Loucy (cell line): ENCODE measurements at regions not wholly inside any gene's neighbourhood (a gene's known extent, or its start where the extent isn't known, plus 50 kb on each side); places are given as distances from the start of the nearest gene placed in this dataset.

Experiments
- H2AFZ ChIP-seq: fragments of 200-600 bp; sonication (generic); 2 replicates; pipeline ENCODE4 v1.6.0; 2016; ENCODE audit warnings: antibody characterized with exemption, mild to moderate bottlenecking, low read length, moderate library complexity
- H3F3A ChIP-seq: fragments of 200-600 bp; 2 replicates; pipeline ENCODE4 v1.6.0; 2016; ENCODE audit warnings: antibody characterized with exemption, low read depth, mild to moderate bottlenecking
- H3K27me3 ChIP-seq: fragments of 200-600 bp; sonication (generic); 2 replicates; pipeline ENCODE4 v1.6.1; 2014; ENCODE audit warnings: low read length, mild to moderate bottlenecking; ENCODE audit not compliant: insufficient read depth, poor library complexity, severe bottlenecking
- H3K36me3 ChIP-seq: fragments of 200-600 bp; sonication (generic); 2 replicates; pipeline ENCODE4 v1.6.1; 2016; ENCODE audit warnings: low read length; ENCODE audit not compliant: insufficient read depth
- H3K4me1 ChIP-seq: fragments of 200-600 bp; sonication (generic); 2 replicates; pipeline ENCODE4 v1.5.1; 2014; ENCODE audit warnings: low read length, mild to moderate bottlenecking; ENCODE audit not compliant: insufficient read depth, poor library complexity, severe bottlenecking
- H3K4me2 ChIP-seq: fragments of 200-600 bp; sonication (generic); 2 replicates; pipeline ENCODE4 v1.6.0; 2014; ENCODE audit warnings: antibody characterized with exemption, low read length, low read depth, mild to moderate bottlenecking; ENCODE audit not compliant: poor library complexity, severe bottlenecking
- H3K4me3 ChIP-seq: fragments of 200-600 bp; sonication (generic); 2 replicates; pipeline ENCODE4 v1.5.1; 2014; ENCODE audit warnings: low read length, mild to moderate bottlenecking, mixed read lengths; ENCODE audit not compliant: poor library complexity, severe bottlenecking
- H3K79me2 ChIP-seq: fragments of 200-600 bp; sonication (generic); 2 replicates; pipeline ENCODE4 v1.6.1; 2014; ENCODE audit warnings: low read length; ENCODE audit not compliant: insufficient read depth
- H3K9ac ChIP-seq: fragments of 200-600 bp; sonication (generic); 2 replicates; pipeline ENCODE4 v1.6.0; 2014; ENCODE audit warnings: mild to moderate bottlenecking, low read depth, low read length, moderate library complexity; ENCODE audit not compliant: poor library complexity, severe bottlenecking
- H3K9me2 ChIP-seq: fragments of 200-600 bp; sonication (generic); replicated peaks from 2 replicates; pipeline ENCODE4 v1.6.1; 2016; ENCODE audit warnings: low read depth, low read length, mixed read lengths
- H3K9me3 ChIP-seq: fragments of 200-600 bp; sonication (generic); 2 replicates; pipeline ENCODE4 v1.6.1; 2014; ENCODE audit warnings: mild to moderate bottlenecking, antibody characterized with exemption, low read length, low read depth; ENCODE audit not compliant: insufficient read depth
- H4K20me1 ChIP-seq: fragments of 200-600 bp; sonication (generic); 2 replicates; pipeline ENCODE4 v1.6.0; 2014; ENCODE audit warnings: antibody characterized with exemption, low read length, mild to moderate bottlenecking; ENCODE audit not compliant: insufficient read depth, poor library complexity, severe bottlenecking
- CTCF ChIP-seq: fragments of 200-600 bp; sonication (generic); conservative IDR thresholded peaks from 2 replicates; pipeline ENCODE4 v1.5.1; 2014; ENCODE audit warnings: mild to moderate bottlenecking, antibody characterized with exemption, low read length
- EZH2phosphoT487 ChIP-seq: fragments of 200-600 bp; IDR thresholded peaks from 2 replicates; pipeline ENCODE4 v1.6.1; 2018; ENCODE audit warnings: antibody characterized with exemption, mild to moderate bottlenecking, moderate library complexity, borderline replicate concordance

GRCh38 chr5:6154216-6154615 lies 224.1 kb downstream of the MED10 start:
- H3F3A ChIP-seq = no peaks in the 10 kb centered on the region
- no peaks in the 10 kb centered on the region for H3K4me1 ChIP-seq
- H3K27me3 ChIP-seq = no peaks in the 10 kb centered on the region
- no peak overlapping the region for H2AFZ ChIP-seq
- H3K36me3 ChIP-seq = no peaks in the 10 kb centered on the region
- H3K9me3 ChIP-seq = no peaks in the 10 kb centered on the region; the same call in 1 of the 2 replicates
- H3K9ac ChIP-seq = no peak overlapping the region
- H3K79me2 ChIP-seq = no peaks in the 10 kb centered on the region
- H3K4me3 ChIP-seq = no peak overlapping the region
- no peaks in the 10 kb centered on the region for H3K9me2 ChIP-seq
- TF ChIP-seq CTCF = no peak
- TF ChIP-seq EZH2phosphoT487 = no peak
- H4K20me1 ChIP-seq = no peaks in the 10 kb centered on the region
- H3K4me2 ChIP-seq = no peak overlapping the region

GRCh38 chr5:6146271-6146670 lies 232.1 kb downstream of the MED10 start:
- H3K27me3 ChIP-seq = no peaks in the 10 kb centered on the region
- H3K79me2 ChIP-seq = no peaks in the 10 kb centered on the region
- no peaks in the 10 kb centered on the region; the same call in 1 of the 2 replicates for H3K9me3 ChIP-seq
- no peak overlapping the region for H3K4me2 ChIP-seq
- TF ChIP-seq CTCF (no peak), EZH2phosphoT487 (no peak)
- no peaks in the 10 kb centered on the region for H3K4me1 ChIP-seq
- H3K36me3 ChIP-seq = no peaks in the 10 kb centered on the region
- no peaks in the 10 kb centered on the region for H4K20me1 ChIP-seq
- no peaks in the 10 kb centered on the region for H3K9me2 ChIP-seq
- no peak overlapping the region for H3K9ac ChIP-seq
- H2AFZ ChIP-seq = no peak overlapping the region
- no peaks in the 10 kb centered on the region for H3F3A ChIP-seq
- H3K4me3 ChIP-seq = no peak overlapping the region

GRCh38 chr5:6145616-6146237 lies 232.6 kb downstream of the MED10 start:
- H3K9ac ChIP-seq = no peak overlapping the region
- no peaks in the 10 kb centered on the region for H3K79me2 ChIP-seq
- H3K27me3 ChIP-seq = no peaks in the 10 kb centered on the region
- H3K4me2 ChIP-seq = no peak overlapping the region
- H2AFZ ChIP-seq = no peak overlapping the region
- no peaks in the 10 kb centered on the region; the same call in 1 of the 2 replicates for H3K9me3 ChIP-seq
- no peak for TF ChIP-seq EZH2phosphoT487
- TF ChIP-seq CTCF = no peak
- no peaks in the 10 kb centered on the region for H4K20me1 ChIP-seq
- no peaks in the 10 kb centered on the region for H3F3A ChIP-seq
- H3K4me3 ChIP-seq = no peak overlapping the region
- H3K4me1 ChIP-seq = no peaks in the 10 kb centered on the region
- H3K36me3 ChIP-seq = no peaks in the 10 kb centered on the region
- no peaks in the 10 kb centered on the region for H3K9me2 ChIP-seq
